ENCODE measurements at regions not wholly inside any gene's neighbourhood (a gene's known extent, or its start where the extent isn't known, plus 50 kb on each side); places are given as distances from the start of the nearest gene placed in this dataset.

GRCh38 chr6:163804991-163805390 lies 390.5 kb downstream of the QKI start:
- DNase-seq (ENCODE audit: low read depth) = no peak

GRCh38 chr6:163802267-163802666 lies 387.7 kb downstream of the QKI start:
- DNase-seq (ENCODE audit: low read depth) = no peak

- no peak for DNase-seq (ENCODE audit: low read depth)
Observed at GRCh38 chr6:163797296-163797845, 382.9 kb downstream of the QKI start.

- peak; percentile 57 for DNase-seq (ENCODE audit: low read depth)
Observed at GRCh38 chr6:163793011-163793983, 378.8 kb downstream of the QKI start.

- no peak for DNase-seq (ENCODE audit: low read depth)
Observed at GRCh38 chr6:163790266-163790840, 375.8 kb downstream of the QKI start.

- DNase-seq (ENCODE audit: low read depth) = no peak
Observed at GRCh38 chr6:163789199-163789810, 374.8 kb downstream of the QKI start.

GRCh38 chr6:163786995-163787671 lies 372.6 kb downstream of the QKI start:
- DNase-seq (ENCODE audit: low read depth) = no peak

GRCh38 chr6:163782436-163783003 lies 368.0 kb downstream of the QKI start:
- DNase-seq (ENCODE audit: low read depth) = no peak

- DNase-seq (ENCODE audit: low read depth) = no peak
Observed at GRCh38 chr6:163780994-163781393, 366.5 kb downstream of the QKI start.

- no peak for DNase-seq (ENCODE audit: low read depth)
Observed at GRCh38 chr6:163779727-163780284, 365.3 kb downstream of the QKI start.

- DNase-seq (ENCODE audit: low read depth) = no peak
Observed at GRCh38 chr6:163777716-163778115, 363.2 kb downstream of the QKI start.

GRCh38 chr6:163776906-163777686 lies 362.6 kb downstream of the QKI start:
- DNase-seq (ENCODE audit: low read depth) = no peak

GRCh38 chr6:163776196-163776905 lies 361.8 kb downstream of the QKI start:
- DNase-seq (ENCODE audit: low read depth) = no peak

- no peak for DNase-seq (ENCODE audit: low read depth)
Observed at GRCh38 chr6:163775313-163775712, 360.8 kb downstream of the QKI start.

GRCh38 chr6:163774485-163774884 lies 360.0 kb downstream of the QKI start:
- DNase-seq (ENCODE audit: low read depth) = no peak

GRCh38 chr6:163773646-163774045 lies 359.1 kb downstream of the QKI start:
- no peak for DNase-seq (ENCODE audit: low read depth)

GRCh38 chr6:163772701-163773100 lies 358.2 kb downstream of the QKI start:
- DNase-seq (ENCODE audit: low read depth) = no peak

- DNase-seq (ENCODE audit: low read depth) = no peak
Observed at GRCh38 chr6:163771180-163771579, 356.7 kb downstream of the QKI start.

GRCh38 chr6:163768905-163769304 lies 354.4 kb downstream of the QKI start:
- no peak for DNase-seq (ENCODE audit: low read depth)

GRCh38 chr6:163766936-163767335 lies 352.4 kb downstream of the QKI start:
- DNase-seq (ENCODE audit: low read depth) = no peak

Measured in GM04503 (cell line).